ENCODE measurements at regions not wholly inside any gene's neighbourhood (a gene's known extent, or its start where the extent isn't known, plus 50 kb on each side); places are given as distances from the start of the nearest gene placed in this dataset.

DNA sequence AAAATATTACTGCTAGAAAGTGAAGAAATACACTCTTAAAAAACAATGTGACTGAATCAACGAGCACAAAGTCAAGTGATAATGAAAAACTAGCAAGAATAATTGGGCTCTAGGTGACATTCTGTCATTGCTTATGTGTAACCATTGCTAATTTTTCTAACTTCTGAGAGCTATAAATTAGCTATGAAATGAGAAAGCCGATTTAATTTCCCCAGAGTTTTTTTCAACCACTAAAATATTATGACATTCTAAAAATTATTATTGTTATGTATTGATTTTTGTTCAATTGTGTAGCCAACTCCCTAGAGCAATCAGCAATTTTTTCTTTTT is 458.6 kb upstream of the ATXN8OS start:
- Histone ChIP-seq H3K27me3 (ENCODE audit: insufficient read depth, low read length) (no peaks in the 10 kb centered on the region), H3K4me3 (ENCODE audit: insufficient read depth, low read depth, low read length) (no peak overlapping the region)
- FAIRE-seq: no peak

DNA sequence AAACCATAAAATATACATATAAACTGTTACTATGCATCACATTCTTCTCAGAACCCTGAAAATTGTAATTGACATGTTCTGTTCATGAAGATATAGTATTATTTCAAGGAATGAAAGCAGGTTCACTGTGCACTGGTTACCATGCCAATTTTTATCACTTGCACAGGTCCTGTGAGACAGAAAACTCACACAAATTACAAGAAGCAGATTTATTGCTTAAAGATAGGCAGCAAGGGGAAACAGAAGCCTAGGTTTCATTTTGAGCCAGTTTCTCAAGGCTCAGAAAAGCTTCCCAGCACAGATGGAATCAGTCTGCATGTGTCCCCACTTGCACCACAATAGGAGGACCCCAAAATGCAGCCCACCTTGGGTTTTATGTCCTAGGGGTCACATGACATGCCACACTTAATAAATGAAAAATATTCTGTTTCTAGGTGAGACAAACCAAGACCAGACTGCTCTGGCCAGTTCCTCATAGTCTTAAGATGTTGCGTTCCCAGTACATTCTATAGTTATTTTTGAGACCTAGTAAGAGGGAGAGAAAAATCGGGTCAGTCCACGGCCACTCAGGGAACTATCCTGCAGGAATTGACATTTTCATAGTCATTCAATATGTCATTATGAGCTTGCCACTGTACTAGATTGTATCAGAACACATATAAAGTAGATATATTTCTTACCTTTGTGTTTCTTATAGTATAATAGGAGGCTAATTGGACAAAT is 459.1 kb upstream of the ATXN8OS start:
- peaks cover 2% of the 10 kb centered on the region for H3K9me3 ChIP-seq (ENCODE audit: insufficient read depth, low read depth, low read length)
- no peaks in the 10 kb centered on the region for H3K36me3 ChIP-seq (ENCODE audit: insufficient read depth, low read length)
- no peaks in the 10 kb centered on the region for H3K27me3 ChIP-seq (ENCODE audit: insufficient read depth, low read length)
- no peak overlapping the region for H3K4me2 ChIP-seq (ENCODE audit: low read length)
- no peak overlapping the region for H3K27ac ChIP-seq (ENCODE audit: low read depth, low read length)
- no peaks in the 10 kb centered on the region for H3K9me3 Mint-ChIP-seq (ENCODE audit: unreplicated experiment)
- H4K20me1 ChIP-seq (ENCODE audit: insufficient read depth, low read length): no peaks in the 10 kb centered on the region
- H3K4me3 ChIP-seq (ENCODE audit: insufficient read depth, low read depth, low read length): no peak overlapping the region
- no peaks in the 10 kb centered on the region for H3K79me2 ChIP-seq (ENCODE audit: insufficient read depth, low read length)
- H3K4me3 Mint-ChIP-seq (ENCODE audit: unreplicated experiment): no peak overlapping the region
- H3K9ac ChIP-seq (ENCODE audit: low read length): no peak overlapping the region
- TF ChIP-seq, protein P1, sequence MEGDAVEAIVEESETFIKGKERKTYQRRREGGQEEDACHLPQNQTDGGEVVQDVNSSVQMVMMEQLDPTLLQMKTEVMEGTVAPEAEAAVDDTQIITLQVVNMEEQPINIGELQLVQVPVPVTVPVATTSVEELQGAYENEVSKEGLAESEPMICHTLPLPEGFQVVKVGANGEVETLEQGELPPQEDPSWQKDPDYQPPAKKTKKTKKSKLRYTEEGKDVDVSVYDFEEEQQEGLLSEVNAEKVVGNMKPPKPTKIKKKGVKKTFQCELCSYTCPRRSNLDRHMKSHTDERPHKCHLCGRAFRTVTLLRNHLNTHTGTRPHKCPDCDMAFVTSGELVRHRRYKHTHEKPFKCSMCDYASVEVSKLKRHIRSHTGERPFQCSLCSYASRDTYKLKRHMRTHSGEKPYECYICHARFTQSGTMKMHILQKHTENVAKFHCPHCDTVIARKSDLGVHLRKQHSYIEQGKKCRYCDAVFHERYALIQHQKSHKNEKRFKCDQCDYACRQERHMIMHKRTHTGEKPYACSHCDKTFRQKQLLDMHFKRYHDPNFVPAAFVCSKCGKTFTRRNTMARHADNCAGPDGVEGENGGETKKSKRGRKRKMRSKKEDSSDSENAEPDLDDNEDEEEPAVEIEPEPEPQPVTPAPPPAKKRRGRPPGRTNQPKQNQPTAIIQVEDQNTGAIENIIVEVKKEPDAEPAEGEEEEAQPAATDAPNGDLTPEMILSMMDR (IDR thresholded peaks at IDR 0.05; ENCODE audit: insufficient read depth, low read depth, low read length): no peak
- TF ChIP-seq EZH2 (IDR thresholded peaks at IDR 0.05; ENCODE audit: insufficient read depth, low read length): no peak
- H3K4me1 Mint-ChIP-seq (ENCODE audit: low read depth, unreplicated experiment): no peaks in the 10 kb centered on the region
- H3K27ac Mint-ChIP-seq (ENCODE audit: unreplicated experiment): no peak overlapping the region
- FAIRE-seq (no peak), DNase-seq (ENCODE audit: low read depth) (no peak)
- no peaks in the 10 kb centered on the region for H3K4me1 ChIP-seq (ENCODE audit: insufficient read depth, low read length)
- H2AFZ ChIP-seq (ENCODE audit: low read depth, low read length): no peak overlapping the region
- no peaks in the 10 kb centered on the region for H3K27me3 Mint-ChIP-seq (ENCODE audit: low read depth, unreplicated experiment)
- no peaks in the 10 kb centered on the region for H3K36me3 Mint-ChIP-seq (ENCODE audit: low read depth, unreplicated experiment)

More for the DNA sequence above, 458.6 kb upstream of the ATXN8OS start:
- no peaks in the 10 kb centered on the region for H3K36me3 Mint-ChIP-seq (ENCODE audit: low read depth, unreplicated experiment)
- Histone ChIP-seq H3K36me3 (ENCODE audit: insufficient read depth, low read length) (no peaks in the 10 kb centered on the region), H3K79me2 (ENCODE audit: insufficient read depth, low read length) (no peaks in the 10 kb centered on the region), H3K9me3 (ENCODE audit: insufficient read depth, low read depth, low read length) (peaks cover 2% of the 10 kb centered on the region), H3K4me2 (ENCODE audit: low read length) (no peak overlapping the region), H3K27ac (ENCODE audit: low read depth, low read length) (no peak overlapping the region), H3K4me1 (ENCODE audit: insufficient read depth, low read length) (no peaks in the 10 kb centered on the region), H3K9ac (ENCODE audit: low read length) (no peak overlapping the region), H4K20me1 (ENCODE audit: insufficient read depth, low read length) (no peaks in the 10 kb centered on the region), H2AFZ (ENCODE audit: low read depth, low read length) (no peak overlapping the region)
- no peak overlapping the region for H3K4me3 Mint-ChIP-seq (ENCODE audit: unreplicated experiment)
- H3K27ac Mint-ChIP-seq (ENCODE audit: unreplicated experiment): no peak overlapping the region
- H3K9me3 Mint-ChIP-seq (ENCODE audit: unreplicated experiment): no peaks in the 10 kb centered on the region
- no peak for DNase-seq (ENCODE audit: low read depth)
- no peaks in the 10 kb centered on the region for H3K27me3 Mint-ChIP-seq (ENCODE audit: low read depth, unreplicated experiment)
- TF ChIP-seq EZH2 (IDR thresholded peaks at IDR 0.05; ENCODE audit: insufficient read depth, low read length): no peak
- TF ChIP-seq, protein P1 (IDR thresholded peaks at IDR 0.05; ENCODE audit: insufficient read depth, low read depth, low read length): no peak
- no peaks in the 10 kb centered on the region for H3K4me1 Mint-ChIP-seq (ENCODE audit: low read depth, unreplicated experiment)

DNA sequence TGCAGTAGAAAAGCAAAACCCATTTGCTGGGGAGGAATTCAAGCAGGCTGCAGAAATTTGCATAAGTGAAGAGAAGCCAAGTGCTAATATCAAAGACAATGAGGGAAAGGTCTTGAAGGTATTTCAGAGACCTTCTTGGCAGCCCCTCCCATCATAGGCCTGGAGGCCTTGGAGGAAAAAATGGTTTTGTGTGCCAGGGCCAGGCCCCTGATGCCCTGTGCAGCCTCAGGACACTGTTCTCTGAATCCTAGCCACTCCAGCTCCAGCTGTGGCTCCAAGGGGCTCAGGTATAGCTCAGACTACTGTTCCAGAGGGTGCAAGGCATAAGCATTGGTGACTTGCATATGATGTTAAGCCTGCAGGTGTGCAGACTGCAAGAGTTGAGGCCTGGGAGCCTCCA is 463.2 kb upstream of the ATXN8OS start:
- TF ChIP-seq, protein P1 (IDR thresholded peaks at IDR 0.05; ENCODE audit: insufficient read depth, low read depth, low read length): no peak
- no peak for TF ChIP-seq EZH2 (IDR thresholded peaks at IDR 0.05; ENCODE audit: insufficient read depth, low read length)
- Histone ChIP-seq H4K20me1 (ENCODE audit: insufficient read depth, low read length) (no peaks in the 10 kb centered on the region), H3K9ac (ENCODE audit: low read length) (no peak overlapping the region), H3K27me3 (ENCODE audit: insufficient read depth, low read length) (no peaks in the 10 kb centered on the region), H3K27ac (ENCODE audit: low read depth, low read length) (no peak overlapping the region), H3K9me3 (ENCODE audit: insufficient read depth, low read depth, low read length) (peaks cover 2% of the 10 kb centered on the region), H3K36me3 (ENCODE audit: insufficient read depth, low read length) (no peaks in the 10 kb centered on the region), H3K4me1 (ENCODE audit: insufficient read depth, low read length) (no peaks in the 10 kb centered on the region), H3K4me2 (ENCODE audit: low read length) (no peak overlapping the region), H2AFZ (ENCODE audit: low read depth, low read length) (no peak overlapping the region), H3K4me3 (ENCODE audit: insufficient read depth, low read depth, low read length) (no peak overlapping the region), H3K79me2 (ENCODE audit: insufficient read depth, low read length) (no peaks in the 10 kb centered on the region)
- DNase-seq (ENCODE audit: low read depth): no peak
- Mint-ChIP-seq H3K4me3 (ENCODE audit: unreplicated experiment) (no peak overlapping the region), H3K36me3 (ENCODE audit: low read depth, unreplicated experiment) (no peaks in the 10 kb centered on the region), H3K27me3 (ENCODE audit: low read depth, unreplicated experiment) (no peaks in the 10 kb centered on the region), H3K9me3 (ENCODE audit: unreplicated experiment) (no peaks in the 10 kb centered on the region), H3K4me1 (ENCODE audit: low read depth, unreplicated experiment) (no peaks in the 10 kb centered on the region), H3K27ac (ENCODE audit: unreplicated experiment) (no peak overlapping the region)
- no peak for FAIRE-seq
